NCI-H2029 (cell line): ENCODE measurements at regions not wholly inside any gene's neighbourhood (a gene's known extent, or its start where the extent isn't known, plus 50 kb on each side); places are given as distances from the start of the nearest gene placed in this dataset.

Experiments used
- DNase-seq: peaks from one replicate; lab custom pipeline; 2025; lab: John Stamatoyannopoulos, UW

DNA sequence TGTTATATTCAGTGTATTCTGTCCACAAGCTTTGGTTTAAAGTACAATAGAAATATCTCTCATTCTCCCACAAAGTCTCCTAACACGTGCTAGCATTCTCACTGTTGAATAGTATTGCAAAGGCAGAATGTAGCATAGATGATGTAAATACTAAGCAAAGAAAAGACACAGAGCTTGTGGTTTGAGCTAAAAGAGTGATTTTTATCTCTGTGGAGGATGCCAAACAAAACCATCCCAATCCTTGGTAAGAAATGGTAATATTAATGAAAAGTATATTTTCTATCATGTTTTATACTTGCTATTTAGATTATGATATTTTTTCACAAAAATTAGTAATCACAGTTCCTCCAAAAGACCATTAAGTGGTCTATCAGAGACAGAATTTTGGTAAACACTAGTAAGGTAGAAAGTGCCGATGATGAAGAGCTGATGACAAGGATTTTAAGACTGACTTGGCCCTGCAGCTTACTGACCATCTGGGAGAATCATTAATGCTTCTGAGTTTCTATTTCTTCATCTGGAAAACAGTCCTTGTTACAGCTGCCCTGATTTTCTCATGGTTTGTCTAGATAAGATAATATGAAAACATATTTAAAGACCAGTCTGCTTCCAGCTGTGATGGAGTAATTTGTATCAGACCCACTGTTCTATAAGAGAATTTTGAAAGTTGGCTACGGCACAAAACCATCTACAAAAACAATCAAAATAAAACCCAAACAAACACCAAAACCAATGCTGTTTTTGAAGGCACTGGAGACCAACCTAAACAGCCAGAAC is 510.2 kb downstream of the SPATA31D1 start:
- no peak for DNase-seq

DNA sequence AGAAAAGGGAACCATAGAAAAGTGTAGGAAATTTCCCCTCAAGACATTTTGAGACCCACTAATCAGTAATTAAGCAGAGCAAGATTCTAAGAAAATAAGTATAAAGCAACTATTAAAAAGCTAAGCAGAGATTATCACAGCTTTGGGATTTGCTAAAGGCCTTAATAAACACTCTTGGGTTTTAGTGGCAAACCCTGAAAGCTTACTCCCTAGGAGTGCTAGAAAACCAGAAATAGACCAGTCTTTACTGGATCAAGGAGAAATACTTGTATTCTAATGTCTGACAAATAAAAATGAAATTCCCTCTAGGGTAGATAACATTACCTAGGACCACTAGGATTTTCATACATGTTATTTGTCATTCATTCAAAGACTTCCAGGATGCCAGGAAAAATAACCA is 510.8 kb downstream of the SPATA31D1 start:
- no peak for DNase-seq

DNA sequence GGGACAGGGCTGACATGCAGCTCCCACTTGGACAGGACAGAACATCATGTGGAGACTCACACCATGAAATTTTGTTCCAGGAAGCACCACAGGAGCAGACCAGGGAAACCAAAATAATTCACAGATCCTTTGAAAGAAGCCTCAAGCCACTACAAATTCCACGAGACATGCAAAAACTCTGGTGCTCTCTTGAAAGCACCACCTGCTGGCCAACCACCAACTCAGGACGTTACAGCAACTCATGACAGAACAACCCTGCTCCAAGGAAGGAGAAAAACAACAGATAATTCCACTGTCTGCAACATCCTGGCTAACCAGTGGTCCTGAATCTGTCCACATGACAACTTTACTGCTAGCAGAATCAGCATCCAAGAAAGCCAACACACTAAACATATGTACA is 516.0 kb downstream of the SPATA31D1 start:
- DNase-seq, result no peak

DNA sequence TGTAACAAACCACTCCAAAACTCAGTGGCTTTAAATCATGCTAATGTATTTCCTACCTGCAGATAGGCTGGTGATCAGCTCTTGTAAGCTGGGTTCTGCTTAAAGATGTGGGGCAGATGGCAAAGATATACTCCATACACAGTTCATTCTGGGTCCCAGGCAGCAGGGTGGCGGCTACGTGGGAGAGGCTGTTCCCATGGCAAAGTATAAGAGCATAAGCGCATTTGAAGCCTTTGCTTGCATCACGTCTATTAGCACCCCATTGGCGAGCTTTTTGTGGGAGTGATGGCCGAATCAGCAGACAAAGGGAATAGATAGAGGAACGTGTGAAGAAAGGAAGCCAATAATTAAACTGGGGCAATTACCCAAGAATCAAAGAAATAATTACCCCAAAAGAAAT is 523.1 kb downstream of the SPATA31D1 start:
- no peak for DNase-seq

DNA sequence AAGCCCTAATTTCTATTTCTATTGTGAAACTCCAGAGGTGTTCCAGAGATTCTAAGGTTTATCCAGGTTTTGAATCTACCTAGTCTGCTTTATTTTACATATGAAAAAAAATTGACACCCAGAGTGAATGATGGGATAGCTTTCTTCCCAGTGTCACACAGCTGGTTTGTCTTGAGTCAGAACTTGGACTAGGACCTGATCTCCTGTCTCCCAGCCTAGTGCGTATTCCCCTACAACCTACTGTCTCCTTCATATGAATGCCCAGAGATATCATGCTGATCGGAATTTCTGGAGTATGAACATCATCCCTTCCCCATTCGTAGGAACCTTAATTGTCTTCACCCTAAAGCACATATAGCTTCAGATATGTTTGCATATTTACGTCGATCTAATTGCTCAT is 524.2 kb downstream of the SPATA31D1 start:
- no peak for DNase-seq

DNA sequence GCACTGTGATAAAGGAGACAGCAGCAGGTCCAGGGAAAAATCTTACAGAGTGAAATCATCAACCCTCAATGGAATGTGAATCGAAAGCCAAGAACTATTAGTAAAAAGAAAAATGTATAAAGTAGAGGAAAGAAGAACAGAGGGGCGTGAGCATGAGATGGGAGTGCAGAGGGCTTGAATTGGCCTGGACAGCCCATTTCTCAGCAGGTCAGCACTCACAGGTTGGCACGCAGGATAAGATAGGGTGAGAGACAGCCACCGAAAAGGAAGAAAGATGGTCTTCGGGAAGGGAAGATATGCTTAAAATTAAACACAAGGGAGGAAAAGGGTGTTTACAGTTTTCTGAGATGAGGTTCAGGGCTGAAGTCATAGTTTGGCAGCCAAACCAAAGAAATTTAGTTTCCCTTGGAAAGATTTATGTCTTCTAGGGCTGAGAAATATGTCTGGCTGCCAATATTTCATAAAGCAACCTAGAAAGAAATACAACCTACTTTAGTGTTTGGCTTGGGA is 524.7 kb downstream of the SPATA31D1 start:
- no peak for DNase-seq

DNA sequence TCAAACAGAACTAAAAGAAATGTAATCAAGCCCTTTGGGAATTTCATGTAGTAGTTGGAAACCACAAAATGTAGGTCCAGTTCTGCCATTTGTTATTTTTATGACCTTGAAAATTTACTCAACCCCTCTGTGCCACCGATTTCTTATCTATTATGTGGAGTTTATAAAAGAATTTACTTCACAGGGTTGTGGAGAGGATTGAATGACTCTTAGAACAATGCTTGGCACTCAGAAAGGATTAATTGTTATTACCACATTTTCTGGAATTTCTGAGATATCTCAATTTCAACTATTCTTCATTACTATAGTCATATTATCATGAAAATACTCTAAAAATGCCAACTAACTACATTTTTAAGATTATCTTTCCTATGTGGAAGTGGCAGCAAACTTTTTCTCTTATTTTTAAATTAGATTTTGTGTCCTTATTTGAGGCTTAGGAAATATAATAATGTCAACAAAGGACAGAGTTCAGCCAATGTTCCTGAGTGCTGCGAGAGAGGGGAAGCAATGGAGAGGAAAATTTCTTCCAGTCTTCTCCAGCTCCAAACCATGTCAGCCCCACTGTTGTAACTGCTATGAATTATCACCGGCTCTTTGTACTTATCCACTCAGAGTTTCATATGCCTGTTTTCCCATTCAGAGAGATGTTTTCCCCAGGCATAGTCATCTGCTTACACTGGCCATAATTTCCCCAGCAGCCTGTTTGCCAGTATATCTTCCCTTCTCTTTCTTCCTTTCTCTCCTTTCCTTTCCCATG is 525.6 kb downstream of the SPATA31D1 start:
- DNase-seq, result no peak

DNA sequence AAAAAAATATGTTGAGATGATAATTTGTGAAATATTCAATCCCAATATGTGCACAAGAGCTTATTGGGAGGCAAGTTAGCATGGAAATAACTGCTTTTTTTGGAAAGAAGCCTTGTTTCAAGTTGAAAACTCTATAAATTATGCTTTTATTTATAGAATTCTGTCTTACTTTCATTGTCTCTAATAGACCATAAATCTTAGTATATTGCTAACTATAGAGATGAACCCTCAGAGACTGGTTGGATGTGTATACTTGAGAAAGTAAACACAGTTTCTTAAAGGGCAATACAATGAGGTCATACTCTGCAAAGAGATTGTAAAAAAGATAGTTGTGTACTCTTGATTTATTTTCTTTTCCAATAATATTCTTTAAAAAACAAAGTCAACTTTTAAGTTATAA is 530.3 kb downstream of the SPATA31D1 start:
- no peak for DNase-seq

DNA sequence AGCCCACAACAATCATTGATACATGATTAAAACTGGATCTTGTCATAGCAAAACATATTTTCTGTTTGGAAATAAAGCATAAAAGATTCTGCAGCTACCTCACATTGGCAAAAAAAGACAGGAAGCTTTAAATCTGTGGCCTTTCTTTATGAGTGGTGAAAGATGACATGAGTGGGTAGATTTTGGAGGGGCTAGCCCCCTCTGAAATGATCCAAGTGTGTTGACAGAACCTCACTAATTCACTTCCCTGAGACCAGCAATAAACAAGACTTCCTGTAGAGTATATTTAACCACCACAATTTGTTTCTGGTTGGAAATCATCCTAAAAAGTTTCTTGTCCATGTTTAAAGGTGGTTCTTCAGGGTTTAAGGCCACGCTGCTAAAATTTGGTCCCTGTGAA is 530.8 kb downstream of the SPATA31D1 start:
- DNase-seq, result no peak

DNA sequence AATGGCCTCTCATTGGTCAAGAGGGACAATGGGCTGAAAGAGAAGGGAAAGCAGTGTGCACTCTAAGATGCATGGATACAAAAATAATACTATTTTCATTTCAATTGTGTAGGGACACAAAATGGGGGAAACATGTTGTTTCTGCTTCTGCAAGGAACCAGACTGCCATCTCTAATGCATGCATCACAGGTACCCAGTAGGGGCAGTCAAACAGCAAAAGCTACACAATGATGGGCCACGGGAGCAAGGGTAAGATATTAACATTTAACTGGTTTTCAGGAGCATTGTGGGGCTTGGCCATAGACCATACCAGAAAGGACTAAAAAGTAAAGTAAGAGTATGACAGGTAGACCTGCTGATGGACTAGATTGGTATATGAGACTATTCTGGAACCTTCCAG is 535.8 kb downstream of the SPATA31D1 start:
- DNase-seq, result no peak

DNA sequence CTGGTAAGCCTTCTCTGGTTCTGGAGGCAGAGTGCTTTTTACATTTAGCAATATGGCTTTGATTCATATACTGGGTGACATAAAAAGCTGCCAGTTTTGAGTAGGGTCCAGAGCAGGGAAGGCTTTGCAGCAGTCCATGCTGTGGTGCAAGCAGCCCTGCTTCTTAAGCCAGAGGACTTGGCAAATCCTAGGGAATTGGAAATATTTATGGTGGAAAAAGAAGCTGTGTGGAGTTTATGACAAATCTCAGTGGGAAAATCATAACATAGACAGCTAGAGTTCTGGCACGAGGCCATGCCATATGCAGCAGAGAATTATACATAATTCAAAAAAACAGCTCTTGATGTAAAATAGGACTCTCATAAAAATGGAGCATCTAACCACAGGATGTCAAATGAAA is 536.4 kb downstream of the RASEF start:
- DNase-seq, result no peak

DNA sequence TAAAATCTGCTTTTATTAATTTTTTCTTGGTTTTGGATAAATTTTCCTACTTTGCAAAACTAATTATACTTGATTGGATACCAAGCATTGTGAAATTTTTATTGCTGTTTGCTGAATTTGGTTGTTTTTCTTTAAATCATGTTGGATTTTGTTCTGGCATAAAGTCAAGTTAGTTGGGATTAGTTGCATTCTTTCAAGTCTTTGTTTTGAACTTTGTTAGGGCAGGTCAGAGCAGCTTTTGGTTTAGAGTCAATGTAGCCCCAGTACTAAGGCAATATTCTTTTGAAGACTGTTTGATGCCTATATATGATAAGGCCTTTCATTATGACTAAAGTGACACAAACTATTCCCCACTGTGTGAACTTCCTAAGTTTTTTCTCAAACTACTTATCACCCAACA is 531.1 kb downstream of the RASEF start:
- DNase-seq, result no peak

DNA sequence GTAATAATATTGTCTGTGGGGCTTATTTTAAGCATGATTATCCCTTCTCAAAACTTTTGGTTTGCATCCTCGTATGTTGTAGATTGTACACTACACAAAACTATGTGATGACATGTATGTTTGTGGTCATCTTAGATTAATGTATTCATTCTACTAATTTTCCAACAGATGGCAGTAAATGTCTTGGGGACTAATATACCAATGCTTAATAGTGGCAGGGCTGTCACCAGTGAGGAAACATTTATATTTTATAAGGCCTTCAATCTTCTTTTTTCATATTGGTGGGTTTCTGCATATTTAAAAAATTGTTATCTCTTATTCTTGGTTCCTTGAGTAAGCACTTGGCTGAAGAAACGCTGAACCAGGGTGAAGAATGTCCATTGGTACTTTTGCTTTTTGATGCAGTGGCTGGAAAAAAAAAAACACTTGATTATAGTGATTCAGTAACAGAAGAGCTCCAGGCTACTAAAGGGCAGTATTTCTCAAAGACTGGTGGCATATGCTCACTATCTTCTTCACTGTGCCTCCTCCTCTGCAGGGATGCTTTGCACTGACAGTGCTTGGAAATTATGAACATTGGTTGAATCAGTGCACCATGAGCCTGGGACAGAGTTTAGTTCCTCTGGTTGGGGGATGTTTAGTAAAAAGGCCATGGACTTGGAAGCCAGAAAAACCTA is 530.3 kb downstream of the RASEF start:
- peak; percentile 7 for DNase-seq

DNA sequence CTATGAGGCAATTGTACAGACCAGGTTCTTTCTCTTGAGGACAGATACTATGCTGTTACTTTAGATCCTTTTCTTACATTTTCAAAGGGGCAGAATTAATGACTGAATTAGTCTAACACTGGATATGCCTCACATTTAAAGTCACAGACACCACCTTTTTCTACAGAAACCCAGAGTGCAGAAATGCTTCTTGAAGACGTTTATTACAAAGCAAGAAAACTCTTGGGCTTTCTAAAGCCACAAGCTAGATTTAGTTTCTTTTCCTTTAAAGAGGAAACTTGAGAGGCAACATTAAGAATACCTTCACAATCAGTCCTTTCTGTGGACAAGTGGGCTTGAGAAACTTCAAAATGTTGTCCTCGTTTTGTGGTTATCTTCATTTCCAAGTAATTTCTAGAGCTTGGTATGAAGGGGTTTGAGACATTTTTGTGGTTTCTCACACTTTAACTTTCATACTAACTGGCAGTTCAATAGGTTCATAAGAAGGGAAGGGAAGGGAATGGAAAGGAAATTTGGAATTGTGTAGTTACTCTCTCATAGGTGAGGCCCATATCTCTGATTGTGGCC is 527.4 kb downstream of the RASEF start:
- DNase-seq, result no peak

DNA sequence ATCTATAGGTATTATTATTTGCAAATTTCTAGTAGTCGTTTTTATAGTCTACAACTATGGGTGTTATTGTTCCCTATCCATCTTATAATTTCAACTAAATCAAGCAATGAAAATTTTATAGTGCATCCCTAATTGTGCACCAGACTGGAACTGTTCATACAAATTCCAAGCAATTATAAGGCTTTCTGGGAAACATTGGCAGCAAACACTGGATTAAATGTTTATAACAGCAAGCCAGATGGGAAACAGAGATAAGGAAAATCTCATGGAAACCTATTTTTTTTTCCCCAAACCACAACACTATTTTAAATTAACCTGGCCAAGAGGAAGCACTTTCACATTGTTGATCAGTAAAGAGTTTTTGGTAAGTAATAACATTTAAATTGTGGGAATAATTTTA is 524.3 kb downstream of the RASEF start:
- DNase-seq, result no peak

DNA sequence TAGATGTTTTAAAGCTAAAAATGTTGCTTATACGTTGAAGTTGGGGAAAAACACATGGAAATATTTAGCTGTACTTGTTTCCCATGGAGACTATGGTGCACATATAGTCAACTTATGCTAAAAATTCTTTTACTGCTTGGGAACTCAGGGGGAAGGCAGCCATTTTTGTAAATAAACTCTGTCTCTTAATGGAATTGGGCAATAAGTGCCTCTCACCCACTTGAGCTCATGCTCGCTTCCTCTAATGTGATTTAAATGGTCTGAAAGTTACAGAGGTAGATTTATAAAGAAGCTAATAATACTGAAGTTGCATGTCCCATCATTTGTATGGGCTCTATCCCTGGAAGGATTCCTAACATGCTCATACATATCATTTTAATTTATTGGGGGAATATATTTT is 523.8 kb downstream of the RASEF start:
- DNase-seq, result no peak

DNA sequence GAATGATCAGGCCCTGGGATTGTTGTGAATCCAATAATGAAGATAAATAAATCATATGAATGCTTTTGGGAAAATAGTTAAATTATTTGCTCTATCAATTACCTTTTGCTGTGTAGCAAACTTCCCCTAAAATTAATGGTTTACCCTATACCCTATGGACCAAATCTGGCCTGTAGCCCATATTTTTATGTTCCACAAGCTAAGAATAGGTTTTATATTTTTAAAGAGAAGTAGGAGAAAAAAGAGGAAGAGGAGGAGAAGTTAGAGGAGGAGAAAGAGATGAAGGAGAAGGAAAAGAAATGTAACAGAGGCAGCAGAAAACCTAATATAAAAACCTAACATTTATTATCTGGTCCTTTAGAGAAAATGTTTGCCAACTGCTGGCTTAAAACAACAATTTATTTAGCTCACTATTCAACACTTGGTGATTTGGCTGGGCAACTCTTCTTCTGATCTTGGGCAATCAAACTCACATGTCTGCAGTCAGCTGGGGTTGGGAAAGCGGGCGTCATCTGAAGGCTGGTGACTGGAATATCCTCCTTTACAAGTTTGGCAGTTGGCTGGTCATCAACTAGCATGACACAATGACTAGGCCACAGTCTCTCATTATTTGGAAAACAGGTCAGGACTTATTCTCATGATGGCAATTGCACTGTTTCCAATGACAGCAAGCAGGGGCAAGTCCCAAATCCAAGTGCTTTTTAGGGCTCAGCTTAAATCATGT is 522.9 kb downstream of the RASEF start:
- no peak for DNase-seq

DNA sequence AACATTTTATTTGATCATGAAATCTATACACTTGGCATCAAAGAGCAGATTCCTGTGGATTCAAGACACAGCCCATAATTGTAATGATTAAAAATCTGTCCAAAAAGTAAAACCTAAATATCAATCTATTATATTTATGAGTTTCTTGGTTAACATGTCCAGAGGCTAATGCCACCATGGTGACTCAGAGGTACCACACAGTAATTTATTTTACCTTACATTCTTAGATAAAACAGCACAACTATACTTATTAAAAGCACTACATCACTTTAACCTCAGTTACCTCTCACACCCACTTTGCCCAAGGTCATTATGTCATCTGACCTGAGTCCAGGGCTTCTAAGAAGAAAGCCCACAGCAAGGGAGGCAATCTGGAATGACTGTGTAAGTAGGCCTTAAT is 519.2 kb downstream of the RASEF start:
- no peak for DNase-seq

DNA sequence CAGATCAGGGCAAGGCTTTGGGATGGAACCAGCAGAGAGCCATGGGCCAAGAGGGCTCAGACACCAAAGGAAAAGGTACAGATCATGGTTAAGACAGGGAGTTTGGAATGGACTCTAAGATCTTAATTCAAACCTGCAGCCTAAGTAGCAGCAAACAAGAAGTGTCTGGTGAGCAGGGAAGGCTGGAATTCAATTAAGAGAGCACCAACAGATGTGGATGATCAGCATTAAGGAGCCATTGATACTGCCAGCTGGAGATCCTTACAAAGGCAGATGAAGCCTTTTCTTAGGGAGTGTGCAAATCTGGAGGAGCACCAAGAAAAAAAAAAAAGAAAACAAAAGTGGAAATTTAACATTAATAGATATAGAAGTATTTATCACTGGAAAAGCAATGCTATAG is 516.8 kb downstream of the RASEF start:
- DNase-seq, result no peak

DNA sequence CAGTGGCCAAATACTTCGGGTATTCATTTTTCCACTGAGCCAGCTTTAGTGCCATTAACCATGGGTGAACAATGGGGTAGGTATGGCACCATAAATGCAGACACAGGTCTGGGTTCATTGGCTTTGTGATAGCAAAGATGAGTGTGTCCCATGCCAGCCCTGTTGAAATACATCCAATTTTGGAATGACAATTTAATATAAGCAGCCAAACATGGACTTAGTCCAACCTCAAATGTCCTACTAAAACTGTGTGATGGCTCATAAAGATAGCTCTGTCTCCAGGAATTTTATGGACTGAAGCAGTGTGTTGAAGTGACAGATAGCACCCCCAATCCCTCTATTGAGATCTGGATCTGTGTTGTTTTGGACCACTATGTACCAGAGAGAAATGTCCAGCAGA is 514.9 kb downstream of the RASEF start:
- no peak for DNase-seq

DNA sequence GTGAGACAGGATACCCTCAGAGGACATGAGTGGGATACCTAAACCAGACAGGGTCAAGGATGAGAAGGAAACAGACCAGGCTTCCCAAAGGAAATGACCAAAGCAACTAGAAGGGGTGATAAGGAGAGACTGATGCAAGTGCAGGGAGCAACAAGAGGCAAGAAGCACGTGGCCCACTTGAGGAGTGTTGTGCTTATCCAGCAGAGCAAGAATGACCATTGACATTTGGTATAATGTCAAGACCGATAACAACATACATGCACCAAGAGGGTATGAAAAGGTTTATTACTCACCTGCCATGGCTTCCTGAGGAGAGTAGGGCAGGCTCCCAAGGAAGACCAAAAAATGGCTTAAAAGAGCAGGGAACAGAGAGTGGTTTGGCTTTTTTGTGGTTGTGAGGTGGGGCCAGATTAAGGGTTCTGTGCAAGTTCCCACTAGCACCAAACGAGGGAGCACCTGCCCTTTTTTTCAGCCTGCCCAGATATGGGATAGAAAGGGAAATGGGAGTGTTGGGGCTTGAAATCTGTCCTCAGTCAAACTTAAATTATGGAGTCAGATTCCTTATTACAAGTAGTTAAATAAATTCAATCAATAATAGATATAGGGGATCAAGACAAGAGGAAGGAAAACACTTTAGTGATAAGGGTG is 513.6 kb downstream of the RASEF start:
- DNase-seq, result no peak
